PFSK-1 (cell line): ENCODE measurements at regions not wholly inside any gene's neighbourhood (a gene's known extent, or its start where the extent isn't known, plus 50 kb on each side); places are given as distances from the start of the nearest gene placed in this dataset.

Source experiments
- POLR2AphosphoS5 ChIP-seq: IDR thresholded peaks from 2 replicates; pipeline ENCODE4 v1.6.1; 2012; ENCODE audit warnings: low read depth, mild to moderate bottlenecking, control low read depth, low read length, moderate library complexity
- TF ChIP-seq, protein P1 (sequence below), 2 experiments: IDR thresholded peaks; 2 replicates each; pipeline versions ENCODE4 v1.6.1 to v1.8.0; 2011 to 2012; ENCODE audit warnings: low read depth in 2 of 2, low read length in 2 of 2, control low read depth in 1 of 2, inconsistent platforms in 1 of 2, mild to moderate bottlenecking in 1 of 2, moderate library complexity in 1 of 2; ENCODE audit not compliant: insufficient read depth in 1 of 2

DNA sequence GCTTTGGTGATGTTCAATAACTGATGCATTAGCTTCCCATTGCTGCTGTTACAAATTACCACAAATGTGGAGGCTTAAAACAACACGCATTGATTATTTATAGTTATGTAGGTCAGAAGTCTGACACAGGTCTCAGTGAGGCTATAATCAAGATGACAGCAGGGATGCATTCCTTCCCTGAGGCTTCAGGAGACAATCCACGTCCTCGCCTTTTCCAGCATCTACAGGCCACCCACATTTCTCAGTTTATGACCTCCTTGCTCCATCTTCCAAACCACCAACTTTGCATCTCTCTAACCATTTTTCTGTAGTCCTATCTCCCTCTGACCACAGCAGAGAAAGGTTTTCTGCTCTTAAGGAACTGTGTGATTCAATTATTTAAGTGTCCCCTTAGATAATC lies 92.5 kb downstream of the GASK1B start:
- no peak for TF ChIP-seq POLR2AphosphoS5
- TF ChIP-seq, protein P1, sequence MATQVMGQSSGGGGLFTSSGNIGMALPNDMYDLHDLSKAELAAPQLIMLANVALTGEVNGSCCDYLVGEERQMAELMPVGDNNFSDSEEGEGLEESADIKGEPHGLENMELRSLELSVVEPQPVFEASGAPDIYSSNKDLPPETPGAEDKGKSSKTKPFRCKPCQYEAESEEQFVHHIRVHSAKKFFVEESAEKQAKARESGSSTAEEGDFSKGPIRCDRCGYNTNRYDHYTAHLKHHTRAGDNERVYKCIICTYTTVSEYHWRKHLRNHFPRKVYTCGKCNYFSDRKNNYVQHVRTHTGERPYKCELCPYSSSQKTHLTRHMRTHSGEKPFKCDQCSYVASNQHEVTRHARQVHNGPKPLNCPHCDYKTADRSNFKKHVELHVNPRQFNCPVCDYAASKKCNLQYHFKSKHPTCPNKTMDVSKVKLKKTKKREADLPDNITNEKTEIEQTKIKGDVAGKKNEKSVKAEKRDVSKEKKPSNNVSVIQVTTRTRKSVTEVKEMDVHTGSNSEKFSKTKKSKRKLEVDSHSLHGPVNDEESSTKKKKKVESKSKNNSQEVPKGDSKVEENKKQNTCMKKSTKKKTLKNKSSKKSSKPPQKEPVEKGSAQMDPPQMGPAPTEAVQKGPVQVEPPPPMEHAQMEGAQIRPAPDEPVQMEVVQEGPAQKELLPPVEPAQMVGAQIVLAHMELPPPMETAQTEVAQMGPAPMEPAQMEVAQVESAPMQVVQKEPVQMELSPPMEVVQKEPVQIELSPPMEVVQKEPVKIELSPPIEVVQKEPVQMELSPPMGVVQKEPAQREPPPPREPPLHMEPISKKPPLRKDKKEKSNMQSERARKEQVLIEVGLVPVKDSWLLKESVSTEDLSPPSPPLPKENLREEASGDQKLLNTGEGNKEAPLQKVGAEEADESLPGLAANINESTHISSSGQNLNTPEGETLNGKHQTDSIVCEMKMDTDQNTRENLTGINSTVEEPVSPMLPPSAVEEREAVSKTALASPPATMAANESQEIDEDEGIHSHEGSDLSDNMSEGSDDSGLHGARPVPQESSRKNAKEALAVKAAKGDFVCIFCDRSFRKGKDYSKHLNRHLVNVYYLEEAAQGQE (IDR thresholded peaks at IDR 0.05; ENCODE audit: insufficient read depth in 1 of 2, low read depth in 2 of 2, low read length in 2 of 2): no peak
